ENCODE measurements at regions not wholly inside any gene's neighbourhood (a gene's known extent, or its start where the extent isn't known, plus 50 kb on each side); places are given as distances from the start of the nearest gene placed in this dataset.

DNA sequence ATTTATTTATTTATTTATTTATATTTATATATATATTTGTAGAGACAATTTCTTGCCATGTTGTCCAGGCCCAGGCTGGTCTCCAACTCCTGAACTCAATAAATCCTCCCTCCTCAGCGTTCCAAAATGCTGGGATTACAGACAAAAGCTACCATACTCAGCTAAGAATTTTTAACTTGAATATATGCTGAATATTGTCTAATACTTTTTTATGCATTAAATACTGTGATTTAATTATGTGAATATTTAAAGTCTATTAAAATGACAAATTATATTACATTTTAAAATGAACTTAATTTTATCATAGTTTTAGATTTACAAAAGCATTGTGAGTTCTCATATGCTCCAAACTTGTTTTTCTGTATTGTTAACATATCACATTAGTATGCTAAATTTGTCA, 1022.4 kb downstream of the GRIK2 start:
- Histone ChIP-seq H3K36me3 (ENCODE audit: control insufficient read depth, insufficient read depth, low read length) (no peaks in the 10 kb centered on the region), H3K9me1 (ENCODE audit: control insufficient read depth, insufficient read depth, low read length) (no peaks in the 10 kb centered on the region), H3K27me3 (ENCODE audit: control insufficient read depth in 2 of 2, insufficient read depth in 2 of 2, low read length in 2 of 2) (no peaks in the 10 kb centered on the region), H3K4me1 (replicated peaks in 1 of 2; ENCODE audit: control insufficient read depth in 2 of 2, insufficient read depth in 2 of 2, low read length in 2 of 2) (no peaks in the 10 kb centered on the region), H4K20me1 (replicated peaks; ENCODE audit: control insufficient read depth, insufficient read depth, low read length) (no peaks in the 10 kb centered on the region), H2AFZ (ENCODE audit: low read depth, low read length) (no peak overlapping the region), H3K4me2 (ENCODE audit: insufficient read depth, low read length) (no peak overlapping the region), H3K9ac (ENCODE audit: insufficient read depth in 1 of 2, low read depth in 2 of 2, low read length in 2 of 2) (no peak overlapping the region), H3K79me2 (ENCODE audit: control insufficient read depth, insufficient read depth, low read length) (no peaks in the 10 kb centered on the region), H3K27ac (ENCODE audit: extremely low read depth, low read depth, low read length) (no peak overlapping the region), H3K9me3 (replicated peaks; ENCODE audit: control insufficient read depth, insufficient read depth, low read depth, low read length) (no peaks in the 10 kb centered on the region), H3K4me3 (no peak overlapping the region)
- CTCF ChIA-PET (ENCODE audit: low intra/inter-chr PET ratio): no interaction called here
- no peak for DNase-seq (ENCODE audit: extremely low read depth in 1 of 4, low spot score in 3 of 4)
- no peak for FAIRE-seq
- 0% methylated on average over 1 of the region's 1 CpG for WGBS (ENCODE audit: insufficient coverage, low coverage, missing lambda C conversion rate)
- in situ Hi-C loops (cut with MboI) (no loop called here), intact Hi-C loops (cut with micrococcal nuclease) (no loop called here)
- no TSS peak for BruUV-seq (replicated peaks)
- TF ChIP-seq RFX1 (IDR thresholded peaks at IDR 0.05) (no peak), FOXA1 (IDR thresholded peaks at IDR 0.05; ENCODE audit: borderline replicate concordance) (no peak), SMARCA4 (IDR thresholded peaks at IDR 0.05) (no peak), BRF1 (IDR thresholded peaks at IDR 0.05; ENCODE audit: borderline replicate concordance, extremely low read depth, insufficient read length) (no peak), TGIF2 (CRISPR knock-in tag; IDR thresholded peaks at IDR 0.05) (no peak)
- TF ChIP-seq, protein P1, sequence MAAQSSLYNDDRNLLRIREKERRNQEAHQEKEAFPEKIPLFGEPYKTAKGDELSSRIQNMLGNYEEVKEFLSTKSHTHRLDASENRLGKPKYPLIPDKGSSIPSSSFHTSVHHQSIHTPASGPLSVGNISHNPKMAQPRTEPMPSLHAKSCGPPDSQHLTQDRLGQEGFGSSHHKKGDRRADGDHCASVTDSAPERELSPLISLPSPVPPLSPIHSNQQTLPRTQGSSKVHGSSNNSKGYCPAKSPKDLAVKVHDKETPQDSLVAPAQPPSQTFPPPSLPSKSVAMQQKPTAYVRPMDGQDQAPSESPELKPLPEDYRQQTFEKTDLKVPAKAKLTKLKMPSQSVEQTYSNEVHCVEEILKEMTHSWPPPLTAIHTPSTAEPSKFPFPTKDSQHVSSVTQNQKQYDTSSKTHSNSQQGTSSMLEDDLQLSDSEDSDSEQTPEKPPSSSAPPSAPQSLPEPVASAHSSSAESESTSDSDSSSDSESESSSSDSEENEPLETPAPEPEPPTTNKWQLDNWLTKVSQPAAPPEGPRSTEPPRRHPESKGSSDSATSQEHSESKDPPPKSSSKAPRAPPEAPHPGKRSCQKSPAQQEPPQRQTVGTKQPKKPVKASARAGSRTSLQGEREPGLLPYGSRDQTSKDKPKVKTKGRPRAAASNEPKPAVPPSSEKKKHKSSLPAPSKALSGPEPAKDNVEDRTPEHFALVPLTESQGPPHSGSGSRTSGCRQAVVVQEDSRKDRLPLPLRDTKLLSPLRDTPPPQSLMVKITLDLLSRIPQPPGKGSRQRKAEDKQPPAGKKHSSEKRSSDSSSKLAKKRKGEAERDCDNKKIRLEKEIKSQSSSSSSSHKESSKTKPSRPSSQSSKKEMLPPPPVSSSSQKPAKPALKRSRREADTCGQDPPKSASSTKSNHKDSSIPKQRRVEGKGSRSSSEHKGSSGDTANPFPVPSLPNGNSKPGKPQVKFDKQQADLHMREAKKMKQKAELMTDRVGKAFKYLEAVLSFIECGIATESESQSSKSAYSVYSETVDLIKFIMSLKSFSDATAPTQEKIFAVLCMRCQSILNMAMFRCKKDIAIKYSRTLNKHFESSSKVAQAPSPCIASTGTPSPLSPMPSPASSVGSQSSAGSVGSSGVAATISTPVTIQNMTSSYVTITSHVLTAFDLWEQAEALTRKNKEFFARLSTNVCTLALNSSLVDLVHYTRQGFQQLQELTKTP (IDR thresholded peaks at IDR 0.05; ENCODE audit: low read depth in 1 of 2, partially characterized antibody in 2 of 2): no peak
- POLR2A ChIA-PET: no interaction called here
- no peak for ATAC-seq
